ENCODE measurements at regions not wholly inside any gene's neighbourhood (a gene's known extent, or its start where the extent isn't known, plus 50 kb on each side); places are given as distances from the start of the nearest gene placed in this dataset.

DNA sequence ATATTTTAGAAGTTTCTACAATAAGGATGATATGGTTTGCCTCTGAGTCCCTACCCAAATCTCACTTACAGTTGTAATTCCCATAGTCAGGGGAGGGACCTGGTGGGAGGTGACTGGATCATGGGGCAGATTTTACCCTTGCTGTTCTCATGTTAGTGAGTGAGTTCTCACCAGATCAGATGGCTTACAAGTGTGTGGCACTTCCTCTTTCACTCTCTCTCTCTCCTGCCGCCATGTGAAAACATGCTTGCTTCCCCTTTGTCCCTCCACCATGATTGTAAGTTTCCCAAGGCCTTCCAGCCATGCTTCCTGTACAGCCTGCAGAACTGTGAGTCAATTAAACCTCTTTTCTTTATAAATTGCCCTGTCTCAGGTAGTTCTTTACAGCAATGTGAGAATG, 527.5 kb upstream of the ID4 start:
- Histone ChIP-seq H3K79me2 (ENCODE audit: insufficient read depth, low read length) (no peaks in the 10 kb centered on the region), H3K9ac (ENCODE audit: insufficient read depth, low read length, poor library complexity, severe bottlenecking) (no peak overlapping the region), H3K9me3 (replicated peaks in 1 of 2; ENCODE audit: control insufficient read depth in 1 of 2, insufficient read depth in 1 of 2, low read length in 2 of 2) (peaks cover 20 to 39% of the 10 kb centered on the region in 2 donors), H3K4me1 (ENCODE audit: control insufficient read depth in 1 of 2, insufficient read depth in 2 of 2, low read length in 2 of 2) (no peaks in the 10 kb centered on the region), H3K27me3 (ENCODE audit: control insufficient read depth in 2 of 2, insufficient read depth in 2 of 2, low read length in 2 of 2) (no peaks in the 10 kb centered on the region), H3K4me2 (replicated peaks; ENCODE audit: extremely low read depth, low read length, poor library complexity, severe bottlenecking) (no peak overlapping the region), H3K4me3 (replicated peaks in 1 of 3; ENCODE audit: low read depth in 2 of 3, low read length in 3 of 3) (no peak overlapping the region), H3K36me3 (replicated peaks in 1 of 2; ENCODE audit: control insufficient read depth in 1 of 2, insufficient read depth in 2 of 2, low read length in 2 of 2) (no peaks in the 10 kb centered on the region), H4K20me1 (ENCODE audit: insufficient read depth, low read length) (no peaks in the 10 kb centered on the region), H2AFZ (ENCODE audit: insufficient read depth, low read depth, low read length, poor library complexity, severe bottlenecking) (no peak overlapping the region), H3K27ac (ENCODE audit: low read depth in 1 of 2, low read length in 2 of 2) (no peak overlapping the region)
- Mint-ChIP-seq H3K27ac (no peak overlapping the region), H3K36me3 (no peaks in the 10 kb centered on the region), H3K9me3 (peaks cover 11 to 37% (median 24%) of the 10 kb centered on the region in 7 donors), H3K27me3 (ENCODE audit: low read depth in 3 of 3) (no peaks in the 10 kb centered on the region), H3K4me1 (no peaks in the 10 kb centered on the region), H3K4me3 (no peak overlapping the region)
- WGBS (ENCODE audit: insufficient coverage), result no CpG with 5 or more reads among the region's 1 CpG
- no peak for DNase-seq
- intact Hi-C loops (cut with micrococcal nuclease), result no loop called here
- TF ChIP-seq, protein P1, sequence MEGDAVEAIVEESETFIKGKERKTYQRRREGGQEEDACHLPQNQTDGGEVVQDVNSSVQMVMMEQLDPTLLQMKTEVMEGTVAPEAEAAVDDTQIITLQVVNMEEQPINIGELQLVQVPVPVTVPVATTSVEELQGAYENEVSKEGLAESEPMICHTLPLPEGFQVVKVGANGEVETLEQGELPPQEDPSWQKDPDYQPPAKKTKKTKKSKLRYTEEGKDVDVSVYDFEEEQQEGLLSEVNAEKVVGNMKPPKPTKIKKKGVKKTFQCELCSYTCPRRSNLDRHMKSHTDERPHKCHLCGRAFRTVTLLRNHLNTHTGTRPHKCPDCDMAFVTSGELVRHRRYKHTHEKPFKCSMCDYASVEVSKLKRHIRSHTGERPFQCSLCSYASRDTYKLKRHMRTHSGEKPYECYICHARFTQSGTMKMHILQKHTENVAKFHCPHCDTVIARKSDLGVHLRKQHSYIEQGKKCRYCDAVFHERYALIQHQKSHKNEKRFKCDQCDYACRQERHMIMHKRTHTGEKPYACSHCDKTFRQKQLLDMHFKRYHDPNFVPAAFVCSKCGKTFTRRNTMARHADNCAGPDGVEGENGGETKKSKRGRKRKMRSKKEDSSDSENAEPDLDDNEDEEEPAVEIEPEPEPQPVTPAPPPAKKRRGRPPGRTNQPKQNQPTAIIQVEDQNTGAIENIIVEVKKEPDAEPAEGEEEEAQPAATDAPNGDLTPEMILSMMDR (IDR thresholded peaks at IDR 0.05), result no peak

DNA sequence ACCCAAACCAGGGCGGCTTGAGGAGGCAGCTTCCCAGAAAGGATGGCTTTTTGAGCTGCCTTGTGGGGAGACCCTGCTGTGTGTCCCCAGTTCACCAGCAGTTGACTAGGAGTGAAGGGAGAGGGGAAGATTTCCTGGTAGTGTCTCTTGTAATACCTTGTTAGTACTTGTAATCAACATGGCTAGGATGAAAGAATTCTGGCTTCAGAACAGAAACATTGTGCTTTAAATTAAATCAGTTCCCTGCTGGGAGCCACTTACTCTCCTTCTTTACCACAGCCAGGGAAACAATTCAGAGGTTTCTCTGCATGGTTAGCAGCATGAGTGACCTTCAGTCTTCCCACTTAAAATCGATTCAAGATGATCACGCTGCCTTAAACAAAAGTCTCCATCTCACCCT, 525.4 kb upstream of the ID4 start:
- intact Hi-C loops (cut with micrococcal nuclease), result no loop called here
- no peak for DNase-seq

More for the DNA sequence above, 525.4 kb upstream of the ID4 start:
- Histone ChIP-seq H3K36me3 (replicated peaks in 1 of 2; ENCODE audit: control insufficient read depth in 1 of 2, insufficient read depth in 2 of 2, low read length in 2 of 2) (no peaks in the 10 kb centered on the region), H3K9me3 (replicated peaks in 1 of 2; ENCODE audit: control insufficient read depth in 1 of 2, insufficient read depth in 1 of 2, low read length in 2 of 2) (peaks cover 20 to 39% of the 10 kb centered on the region in 2 donors), H3K4me1 (ENCODE audit: control insufficient read depth in 1 of 2, insufficient read depth in 2 of 2, low read length in 2 of 2) (no peaks in the 10 kb centered on the region), H3K9ac (ENCODE audit: insufficient read depth, low read length, poor library complexity, severe bottlenecking) (no peak overlapping the region), H4K20me1 (ENCODE audit: insufficient read depth, low read length) (no peaks in the 10 kb centered on the region), H3K27ac (ENCODE audit: low read depth in 1 of 2, low read length in 2 of 2) (no peak overlapping the region), H3K4me2 (replicated peaks; ENCODE audit: extremely low read depth, low read length, poor library complexity, severe bottlenecking) (no peak overlapping the region), H3K4me3 (replicated peaks in 1 of 3; ENCODE audit: low read depth in 2 of 3, low read length in 3 of 3) (no peak overlapping the region), H2AFZ (ENCODE audit: insufficient read depth, low read depth, low read length, poor library complexity, severe bottlenecking) (no peak overlapping the region), H3K79me2 (ENCODE audit: insufficient read depth, low read length) (no peaks in the 10 kb centered on the region), H3K27me3 (ENCODE audit: control insufficient read depth in 2 of 2, insufficient read depth in 2 of 2, low read length in 2 of 2) (no peaks in the 10 kb centered on the region)
- WGBS (ENCODE audit: insufficient coverage), result 88% methylated on average over 2 of the region's 3 CpGs
- TF ChIP-seq, protein P1 (IDR thresholded peaks at IDR 0.05), result no peak
- Mint-ChIP-seq H3K36me3 (no peaks in the 10 kb centered on the region), H3K9me3 (peaks cover 11 to 38% (median 23%) of the 10 kb centered on the region in 7 donors), H3K27me3 (ENCODE audit: low read depth in 3 of 3) (no peaks in the 10 kb centered on the region), H3K4me3 (no peak overlapping the region), H3K27ac (no peak overlapping the region), H3K4me1 (no peaks in the 10 kb centered on the region)

Measured in CD14-positive monocyte (primary cell).